ENCODE measurements at regions not wholly inside any gene's neighbourhood (a gene's known extent, or its start where the extent isn't known, plus 50 kb on each side); places are given as distances from the start of the nearest gene placed in this dataset.

GRCh38 chr6:44701038-44701636 lies 313.6 kb downstream of the CDC5L start:
- ChIA-PET CTCF (no interaction called here), POLR2A (no interaction called here)
- Mint-ChIP-seq H3K27ac (no peak overlapping the region), H3K4me3 (no peak overlapping the region), H3K27me3 (no peaks in the 10 kb centered on the region), H3K4me1 (peaks cover 36% of the 10 kb centered on the region), H3K36me3 (ENCODE audit: low read depth) (peaks cover 26% of the 10 kb centered on the region), H3K9me3 (peaks cover 20% of the 10 kb centered on the region)
- DNase-seq = no peak

GRCh38 chr6:44701637-44702101 lies 314.2 kb downstream of the CDC5L start:
- H3K4me3 Mint-ChIP-seq = no peak overlapping the region
- POLR2A ChIA-PET = no interaction called here
- H3K27me3 Mint-ChIP-seq = no peaks in the 10 kb centered on the region
- peaks cover 20% of the 10 kb centered on the region for H3K9me3 Mint-ChIP-seq
- CTCF ChIA-PET = no interaction called here
- DNase-seq = no peak
- no peak overlapping the region for H3K27ac Mint-ChIP-seq
- peaks cover 36% of the 10 kb centered on the region for H3K4me1 Mint-ChIP-seq
- peaks cover 26% of the 10 kb centered on the region for H3K36me3 Mint-ChIP-seq (ENCODE audit: low read depth)

DNA sequence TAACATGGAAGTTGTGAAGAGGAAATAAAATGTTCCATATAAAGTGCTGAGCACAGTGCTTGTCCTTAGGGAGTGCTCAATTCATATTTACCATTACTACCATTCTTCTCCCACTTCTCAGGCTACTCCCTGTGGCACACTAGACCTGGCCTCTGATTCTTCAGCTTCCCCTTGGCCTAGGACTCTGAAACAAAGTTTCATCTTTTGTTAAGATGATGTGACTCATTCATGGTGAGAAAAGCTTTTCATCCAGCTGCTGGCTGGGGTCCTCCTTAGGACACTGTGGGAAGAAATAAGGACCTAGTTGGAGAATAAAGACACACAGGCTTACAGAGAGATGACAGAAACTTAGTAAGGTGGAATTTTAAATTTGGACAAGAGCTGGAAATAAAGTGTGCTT lies 314.8 kb downstream of the CDC5L start:
- H3K36me3 Mint-ChIP-seq (ENCODE audit: low read depth) = peaks cover 26% of the 10 kb centered on the region
- no peak overlapping the region for H3K4me3 Mint-ChIP-seq
- CTCF ChIA-PET = no interaction called here
- H3K4me1 Mint-ChIP-seq = peaks cover 36% of the 10 kb centered on the region
- no peak overlapping the region for H3K27ac Mint-ChIP-seq
- POLR2A ChIA-PET = no interaction called here
- H3K9me3 Mint-ChIP-seq = peaks cover 20% of the 10 kb centered on the region
- no peak for DNase-seq
- H3K27me3 Mint-ChIP-seq = no peaks in the 10 kb centered on the region

DNA sequence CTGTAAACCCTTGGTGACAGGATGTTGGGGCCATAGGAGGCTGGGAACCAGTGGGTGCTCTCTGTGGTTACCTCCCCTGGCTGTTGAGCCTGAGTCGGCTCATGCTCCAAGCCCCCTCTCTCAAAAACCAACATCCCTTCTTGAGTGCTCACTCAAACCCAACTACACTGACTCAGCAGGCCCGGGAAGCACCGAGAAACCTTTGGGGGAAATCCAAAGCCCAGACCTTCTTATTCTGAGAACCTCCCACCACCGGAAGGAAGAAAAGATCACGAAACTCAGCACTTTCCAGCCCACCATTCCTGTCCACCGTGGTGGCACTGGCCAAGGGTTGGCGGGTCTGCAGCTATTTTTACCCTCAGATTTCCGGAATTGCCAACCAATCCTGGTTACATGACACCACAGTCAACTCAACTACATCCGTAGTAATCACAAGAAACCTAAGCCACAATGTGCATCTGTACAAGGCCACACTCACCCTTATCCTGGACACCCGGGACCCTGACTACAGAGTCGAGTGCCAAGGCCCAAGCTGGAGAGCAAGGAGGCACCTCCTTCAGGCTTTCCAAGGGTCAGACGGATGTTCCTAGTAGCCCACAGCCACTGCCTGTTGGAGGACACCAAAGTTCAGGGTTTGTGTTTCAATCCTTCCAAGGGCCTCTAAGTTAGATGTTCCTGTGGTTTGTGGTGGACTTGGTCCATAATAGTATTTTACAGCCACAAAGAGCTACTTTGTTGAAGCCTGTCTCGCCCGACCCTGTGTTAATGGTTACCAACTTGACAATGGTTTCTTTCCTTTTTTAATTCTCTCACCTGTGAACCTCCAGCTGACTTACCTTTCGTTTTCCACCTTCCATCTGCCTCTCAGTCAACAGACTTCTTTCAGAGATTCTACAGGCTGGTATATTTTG lies 317.0 kb downstream of the CDC5L start:
- POLR2A ChIA-PET = interaction anchor here (0.8 to 1.1 kb wide), 2 partner anchors 667 to 674 kb away, joined by 3 read pairs; partner anchors contain the start of gene SUPT3H
- Mint-ChIP-seq H3K27ac (peak overlapping the region; percentile 83), H3K9me3 (peaks cover 27% of the 10 kb centered on the region), H3K27me3 (no peaks in the 10 kb centered on the region), H3K4me3 (no peak overlapping the region), H3K4me1 (peaks cover 39% of the 10 kb centered on the region), H3K36me3 (ENCODE audit: low read depth) (peaks cover 35% of the 10 kb centered on the region)
- DNase-seq = peak; percentile 70
- CTCF ChIA-PET = no interaction called here

DNA sequence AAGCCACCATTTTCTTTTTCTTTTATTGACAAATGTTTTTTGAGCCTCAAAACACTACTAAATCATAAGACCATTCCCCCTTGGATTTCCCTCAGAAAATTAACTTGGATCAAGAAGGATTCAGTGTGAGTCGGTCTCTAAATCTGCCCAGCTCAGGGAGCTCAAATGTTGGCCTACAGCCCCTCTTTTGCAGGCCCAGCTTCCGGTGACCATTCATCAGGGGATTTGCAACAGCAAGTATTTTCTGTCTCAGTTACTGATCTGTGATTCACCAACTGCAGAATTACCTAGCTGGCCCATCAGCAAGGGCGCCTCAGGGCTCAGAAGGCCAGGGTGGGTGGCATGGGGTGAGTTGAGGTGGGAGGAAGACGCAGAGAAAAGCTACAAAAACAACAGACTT lies 318.1 kb downstream of the CDC5L start:
- peaks cover 35% of the 10 kb centered on the region for H3K36me3 Mint-ChIP-seq (ENCODE audit: low read depth)
- no peak overlapping the region for H3K27ac Mint-ChIP-seq
- POLR2A ChIA-PET = interaction anchor here (1.1 kb wide), 1 partner anchor 672 kb away, joined by 3 read pairs; the partner anchor contains the start of gene SUPT3H
- peaks cover 39% of the 10 kb centered on the region for H3K4me1 Mint-ChIP-seq
- CTCF ChIA-PET = no interaction called here
- DNase-seq = no peak
- H3K27me3 Mint-ChIP-seq = no peaks in the 10 kb centered on the region
- no peak overlapping the region for H3K4me3 Mint-ChIP-seq
- peaks cover 31% of the 10 kb centered on the region for H3K9me3 Mint-ChIP-seq

DNA sequence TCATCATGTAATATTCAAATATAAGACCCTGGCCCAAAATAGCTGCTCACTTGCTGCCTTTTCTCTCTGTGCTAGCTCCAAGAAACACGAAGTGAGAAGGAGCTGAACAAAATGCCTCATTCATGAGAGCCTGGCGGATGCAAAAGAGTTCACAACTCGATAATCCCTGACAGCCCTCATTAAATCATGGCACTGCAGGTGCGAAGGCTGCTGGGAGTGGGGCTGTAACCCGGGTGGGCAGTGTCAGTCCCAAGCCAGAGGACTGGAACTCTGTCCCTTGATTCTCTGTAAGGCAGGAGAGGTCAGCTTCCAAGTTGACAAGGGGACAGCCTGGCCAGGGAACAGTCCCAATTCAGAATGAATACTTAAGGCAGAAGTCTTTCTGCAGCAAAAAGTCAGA lies 318.5 kb downstream of the CDC5L start:
- no peaks in the 10 kb centered on the region for H3K27me3 Mint-ChIP-seq
- peaks cover 30% of the 10 kb centered on the region for H3K9me3 Mint-ChIP-seq
- DNase-seq = no peak
- POLR2A ChIA-PET = no interaction called here
- peaks cover 39% of the 10 kb centered on the region for H3K4me1 Mint-ChIP-seq
- H3K27ac Mint-ChIP-seq = no peak overlapping the region
- H3K36me3 Mint-ChIP-seq (ENCODE audit: low read depth) = peaks cover 35% of the 10 kb centered on the region
- H3K4me3 Mint-ChIP-seq = no peak overlapping the region
- CTCF ChIA-PET = no interaction called here

DNA sequence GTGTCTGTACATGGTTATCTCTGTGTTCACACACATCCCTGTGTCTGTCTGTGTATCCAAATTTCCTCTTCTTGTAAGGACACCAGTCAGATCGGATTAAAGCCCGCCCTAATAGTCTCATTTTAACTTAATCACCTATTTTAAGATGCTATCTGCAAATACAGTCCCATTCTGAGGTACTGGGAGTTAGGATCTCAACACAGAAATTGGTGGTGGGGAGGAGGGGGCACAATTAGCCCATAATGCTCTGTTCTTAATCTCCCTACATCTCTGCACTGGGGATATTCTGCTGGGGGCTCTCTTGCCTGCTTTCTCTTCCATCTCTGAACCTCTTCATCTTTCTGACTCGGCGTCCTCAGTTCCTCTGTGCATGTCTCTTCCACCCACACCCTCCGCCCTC lies 320.7 kb downstream of the CDC5L start:
- Mint-ChIP-seq H3K27ac (no peak overlapping the region), H3K4me3 (no peak overlapping the region), H3K36me3 (ENCODE audit: low read depth) (peaks cover 24% of the 10 kb centered on the region), H3K27me3 (no peaks in the 10 kb centered on the region), H3K9me3 (peaks cover 26% of the 10 kb centered on the region), H3K4me1 (peaks cover 24% of the 10 kb centered on the region)
- POLR2A ChIA-PET = no interaction called here
- CTCF ChIA-PET = no interaction called here
- no peak for DNase-seq

DNA sequence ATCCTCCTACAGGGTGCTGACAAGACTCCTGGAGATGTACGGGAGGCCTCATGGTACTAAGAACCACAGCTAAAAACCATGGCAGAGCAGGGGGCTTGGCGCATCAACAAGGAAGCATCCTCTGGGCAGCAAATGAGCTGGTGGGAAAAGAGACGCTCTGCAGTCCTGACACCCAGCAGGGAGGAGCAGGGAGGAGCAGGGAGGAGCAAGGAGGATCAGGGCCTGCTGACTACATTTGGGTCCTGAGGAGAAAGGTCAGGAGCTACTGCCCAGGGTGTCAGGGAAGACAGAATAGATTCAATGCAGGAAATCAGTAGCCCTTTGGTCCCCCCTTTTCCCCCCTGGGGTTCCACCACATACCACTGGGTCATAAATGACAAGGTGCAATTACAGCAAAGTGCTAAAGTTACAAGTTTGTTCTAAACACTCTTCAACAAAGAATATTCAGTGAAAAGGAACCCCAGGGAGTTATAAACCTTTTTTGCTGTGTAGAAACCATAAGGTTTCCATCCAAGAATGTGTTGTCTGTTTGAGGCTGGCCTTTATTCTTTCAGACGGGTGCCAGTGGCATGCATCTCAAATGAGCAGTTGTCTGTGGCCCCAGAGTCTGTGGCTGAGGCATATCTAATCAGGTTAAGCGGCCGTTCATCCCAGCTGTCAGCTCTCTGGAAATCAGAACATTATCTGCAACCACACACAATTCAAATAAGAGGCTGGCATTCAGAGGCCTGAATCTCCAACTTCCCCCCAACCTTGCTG lies 325.0 kb downstream of the CDC5L start:
- POLR2A ChIA-PET = no interaction called here
- CTCF ChIA-PET = no interaction called here
- peaks cover 11% of the 10 kb centered on the region for H3K9me3 Mint-ChIP-seq

GRCh38 chr6:44715188-44715587 lies 327.7 kb downstream of the CDC5L start:
- Mint-ChIP-seq H3K4me1 (no peaks in the 10 kb centered on the region), H3K27ac (no peak overlapping the region), H3K9me3 (no peaks in the 10 kb centered on the region), H3K4me3 (no peak overlapping the region), H3K27me3 (peaks cover 4% of the 10 kb centered on the region), H3K36me3 (ENCODE audit: low read depth) (peaks cover 3% of the 10 kb centered on the region)
- ChIA-PET CTCF (no interaction called here), POLR2A (no interaction called here)
- no peak for DNase-seq

More for the DNA sequence above, 325.0 kb downstream of the CDC5L start:
- no peak overlapping the region for H3K4me3 Mint-ChIP-seq
- peaks cover 10% of the 10 kb centered on the region for H3K36me3 Mint-ChIP-seq (ENCODE audit: low read depth)
- peaks cover 3% of the 10 kb centered on the region for H3K4me1 Mint-ChIP-seq
- no peak overlapping the region for H3K27ac Mint-ChIP-seq
- DNase-seq = no peak
- no peaks in the 10 kb centered on the region for H3K27me3 Mint-ChIP-seq

DNA sequence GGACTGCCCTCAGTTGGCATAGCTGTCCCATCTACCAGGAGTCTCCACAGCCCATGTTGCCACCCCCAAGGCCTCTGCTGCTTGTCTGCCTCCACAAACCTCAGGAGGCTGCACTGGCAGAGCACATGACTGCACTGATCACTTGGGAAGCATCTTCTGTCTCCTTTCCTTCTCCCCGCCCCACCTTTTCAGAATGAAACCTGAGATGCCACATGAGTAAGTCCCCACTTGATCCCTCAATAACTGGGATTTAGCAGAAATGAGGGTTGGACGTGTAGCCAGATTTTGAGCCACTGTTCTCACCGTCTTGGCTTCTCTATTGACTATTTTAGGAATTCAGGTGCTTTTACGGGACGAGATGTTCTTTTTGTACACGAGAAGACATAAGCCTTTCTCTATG lies 328.4 kb downstream of the CDC5L start:
- ChIA-PET CTCF (no interaction called here), POLR2A (no interaction called here)
- H3K36me3 Mint-ChIP-seq (ENCODE audit: low read depth) = peaks cover 3% of the 10 kb centered on the region
- H3K4me3 Mint-ChIP-seq = no peak overlapping the region
- no peak overlapping the region for H3K27ac Mint-ChIP-seq
- no peak for DNase-seq
- no peaks in the 10 kb centered on the region for H3K4me1 Mint-ChIP-seq
- H3K27me3 Mint-ChIP-seq = peaks cover 4% of the 10 kb centered on the region
- no peaks in the 10 kb centered on the region for H3K9me3 Mint-ChIP-seq

DNA sequence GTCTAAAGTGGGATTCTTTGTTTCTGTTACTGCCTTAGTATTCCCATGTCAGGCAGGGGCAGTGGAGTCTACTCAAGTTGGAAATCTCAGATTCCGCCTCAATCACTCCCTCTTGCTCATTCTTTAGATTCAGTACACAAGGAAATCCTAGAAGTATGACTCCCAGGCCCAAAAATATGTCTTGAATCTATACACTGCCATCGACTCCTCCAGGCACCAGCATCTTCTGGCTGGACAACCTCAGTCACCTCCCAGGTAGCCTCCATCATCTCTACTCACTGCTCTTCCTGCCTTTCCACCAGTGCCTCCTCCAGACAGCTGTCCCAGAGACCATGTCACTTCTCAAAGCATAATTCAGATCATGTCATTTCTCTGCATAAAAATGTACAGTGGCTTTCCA lies 329.9 kb downstream of the CDC5L start:
- DNase-seq = no peak
- peaks cover 4% of the 10 kb centered on the region for H3K27me3 Mint-ChIP-seq
- CTCF ChIA-PET = no interaction called here
- no peak overlapping the region for H3K27ac Mint-ChIP-seq
- no peaks in the 10 kb centered on the region for H3K9me3 Mint-ChIP-seq
- POLR2A ChIA-PET = no interaction called here
- no peaks in the 10 kb centered on the region for H3K4me1 Mint-ChIP-seq
- H3K4me3 Mint-ChIP-seq = no peak overlapping the region
- H3K36me3 Mint-ChIP-seq (ENCODE audit: low read depth) = peaks cover 3% of the 10 kb centered on the region

DNA sequence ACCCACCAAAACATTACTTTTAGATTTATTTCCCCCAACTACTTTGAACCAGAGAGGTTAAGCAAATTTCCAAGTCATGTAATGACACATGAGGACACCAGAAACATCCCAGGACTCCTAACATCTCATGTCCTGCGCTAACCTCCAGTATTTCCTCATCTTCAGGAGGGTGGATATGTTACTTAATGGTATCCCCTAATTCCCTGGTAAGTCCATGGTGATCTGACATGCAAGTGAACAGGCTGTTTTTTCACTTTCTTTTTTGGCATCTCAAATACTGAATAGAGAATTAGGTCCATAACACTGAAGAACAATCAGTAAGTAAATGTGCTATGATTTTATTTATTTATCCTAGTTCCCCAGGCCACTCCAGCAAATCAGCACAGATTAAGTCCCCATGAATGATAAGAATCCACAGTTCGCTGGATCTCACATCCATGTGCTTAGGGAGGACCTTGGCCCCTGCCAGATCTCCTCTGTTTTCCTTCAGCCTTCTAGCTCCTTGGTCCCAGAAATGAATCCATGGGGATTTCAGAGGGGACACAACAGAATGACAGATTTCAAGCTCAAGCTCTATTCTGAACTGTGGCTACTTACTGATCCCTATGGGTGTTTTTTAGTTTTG lies 334.6 kb downstream of the CDC5L start:
- no peak overlapping the region for H3K4me3 Mint-ChIP-seq
- no peak for DNase-seq
- H3K36me3 Mint-ChIP-seq (ENCODE audit: low read depth) = no peaks in the 10 kb centered on the region
- no peak overlapping the region for H3K27ac Mint-ChIP-seq
- ChIA-PET CTCF (no interaction called here), POLR2A (no interaction called here)
- no peaks in the 10 kb centered on the region for H3K4me1 Mint-ChIP-seq
- peaks cover 4% of the 10 kb centered on the region for H3K27me3 Mint-ChIP-seq
- H3K9me3 Mint-ChIP-seq = no peaks in the 10 kb centered on the region

DNA sequence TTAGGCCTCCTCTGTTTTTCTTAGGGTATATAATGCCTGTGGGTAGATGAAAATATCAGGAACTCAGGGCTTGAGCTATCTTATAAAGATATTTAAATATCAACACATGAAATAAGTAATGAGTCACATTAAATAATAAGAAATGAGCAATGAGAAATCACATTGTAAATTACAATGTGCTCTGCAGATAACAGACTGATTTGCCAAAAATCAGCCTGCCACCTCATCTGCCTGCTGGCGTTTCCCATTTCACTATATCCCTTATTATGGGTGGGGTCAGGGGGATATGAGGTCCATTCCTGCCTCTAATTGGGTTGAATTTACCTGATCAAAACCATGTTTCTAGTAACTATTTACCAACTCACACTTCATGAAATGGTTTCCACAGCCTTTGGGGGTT lies 335.2 kb downstream of the CDC5L start:
- Mint-ChIP-seq H3K9me3 (no peaks in the 10 kb centered on the region), H3K4me1 (no peaks in the 10 kb centered on the region), H3K27me3 (peaks cover 4% of the 10 kb centered on the region), H3K27ac (no peak overlapping the region), H3K4me3 (no peak overlapping the region), H3K36me3 (ENCODE audit: low read depth) (no peaks in the 10 kb centered on the region)
- POLR2A ChIA-PET = no interaction called here
- DNase-seq = no peak
- CTCF ChIA-PET = no interaction called here

Measured in activated CD4-positive, alpha-beta memory T cell treated with anti-CD3 and anti-CD28 coated beads, Interleukin-2, amount 10 ng/mL, durations not matched to agents 7 days and 5 days (primary cell).